GM19023 (cell line): ENCODE measurements at regions not wholly inside any gene's neighbourhood (a gene's known extent, or its start where the extent isn't known, plus 50 kb on each side); places are given as distances from the start of the nearest gene placed in this dataset.

Source experiments
- ATAC-seq: cut with Tn5 transposase; IDR thresholded peaks from one replicate; pipeline ENCODE4 v1.9.1; 2021; ENCODE audit warnings: mild to moderate bottlenecking, moderate library complexity; ENCODE audit not compliant: unreplicated experiment

DNA sequence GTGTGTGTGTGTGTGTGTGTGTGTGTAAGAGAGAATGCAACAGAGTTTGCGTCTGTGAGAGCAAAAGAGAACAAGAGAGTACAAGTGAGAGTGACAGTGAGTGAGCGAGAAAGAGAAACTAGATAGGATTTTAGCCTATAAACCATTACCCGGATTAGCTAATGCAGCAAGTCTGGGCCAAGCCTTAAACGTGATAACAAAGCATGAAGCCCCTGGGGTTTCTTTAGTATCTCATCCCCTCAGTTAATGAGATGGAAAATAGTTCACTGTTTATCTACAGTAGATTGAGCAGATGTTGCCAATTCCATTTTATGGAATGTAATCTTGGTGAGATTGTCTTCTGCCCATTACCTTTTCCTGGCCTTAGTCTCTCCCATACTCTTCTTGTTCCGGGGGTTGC lies 114.5 kb downstream of the MAT2B start:
- ATAC-seq, result no peak

DNA sequence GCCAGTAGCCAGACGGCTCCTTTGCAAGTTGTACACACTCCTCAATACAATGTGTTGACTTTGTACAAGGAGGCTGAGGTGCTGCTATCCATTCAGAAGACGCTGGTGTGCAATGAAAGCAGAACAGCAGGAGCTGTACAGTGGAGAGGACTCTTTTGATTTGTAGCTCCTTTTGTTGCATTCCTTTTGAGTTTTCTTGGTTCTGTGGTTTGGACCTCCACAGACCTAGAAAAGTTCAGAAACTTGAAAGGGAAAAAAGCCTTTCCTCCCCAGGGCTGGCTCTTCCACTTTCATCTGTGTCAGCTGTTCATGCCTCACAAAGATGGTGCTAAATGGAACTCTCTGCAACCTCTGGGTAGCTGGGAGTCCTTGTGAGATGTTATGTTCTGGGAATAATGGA lies 117.4 kb downstream of the MAT2B start:
- no peak for ATAC-seq

DNA sequence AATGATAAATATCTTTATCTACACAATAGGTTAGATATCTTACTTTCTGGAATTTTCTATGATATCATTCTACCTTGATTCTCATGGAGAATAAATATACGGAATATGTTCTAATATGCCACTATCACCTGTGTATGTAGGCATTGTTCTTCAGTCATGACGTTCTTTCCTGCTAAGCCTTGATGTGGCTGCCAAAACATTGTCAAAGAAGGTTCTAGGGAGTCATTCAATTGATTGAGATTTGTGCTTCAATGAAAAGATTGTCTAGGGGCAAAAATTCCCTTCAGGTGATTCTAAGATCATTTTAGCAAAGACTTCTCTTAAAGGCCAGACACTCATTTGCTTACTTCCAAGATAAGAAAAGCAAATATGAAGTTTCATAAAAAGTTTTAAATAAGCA lies 118.1 kb downstream of the MAT2B start:
- no peak for ATAC-seq

DNA sequence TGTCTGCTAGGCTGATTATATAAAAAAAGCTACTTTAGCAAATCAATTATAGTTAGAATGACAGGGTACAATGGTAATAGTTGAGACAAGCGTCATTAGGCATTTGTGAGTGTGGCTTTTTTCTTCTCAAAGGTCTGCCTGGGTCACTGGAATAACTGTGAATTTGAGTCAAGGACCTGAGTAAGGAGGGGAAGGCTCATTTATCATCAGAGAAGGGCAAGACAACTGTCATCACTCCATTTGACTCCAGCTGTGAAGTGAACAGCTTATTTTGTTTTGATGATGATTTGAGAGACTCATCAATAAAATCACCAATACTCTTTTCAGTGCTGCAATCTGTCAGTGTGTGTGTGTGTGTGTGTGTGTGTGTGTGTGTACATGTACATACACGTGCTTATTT lies 118.6 kb downstream of the MAT2B start:
- ATAC-seq, result no peak

DNA sequence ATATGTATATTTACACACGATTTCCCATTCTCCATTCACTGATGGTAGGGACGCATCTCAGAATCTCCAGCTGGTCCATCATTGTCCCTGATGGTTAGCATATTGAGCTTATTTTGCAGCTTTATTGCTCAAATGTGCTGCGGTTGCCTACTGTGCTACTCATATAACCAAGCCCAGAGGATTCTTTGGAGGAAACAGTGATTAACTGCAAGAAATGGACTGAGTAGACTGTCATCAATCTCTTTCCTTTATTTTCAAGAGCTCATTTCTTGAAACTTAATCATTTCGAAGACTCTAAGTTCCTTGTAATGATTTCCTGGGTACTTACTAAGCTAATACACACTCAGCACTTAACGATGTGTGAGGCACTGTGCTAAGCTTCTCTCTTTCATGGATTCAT lies 119.0 kb downstream of the MAT2B start:
- ATAC-seq, result no peak

DNA sequence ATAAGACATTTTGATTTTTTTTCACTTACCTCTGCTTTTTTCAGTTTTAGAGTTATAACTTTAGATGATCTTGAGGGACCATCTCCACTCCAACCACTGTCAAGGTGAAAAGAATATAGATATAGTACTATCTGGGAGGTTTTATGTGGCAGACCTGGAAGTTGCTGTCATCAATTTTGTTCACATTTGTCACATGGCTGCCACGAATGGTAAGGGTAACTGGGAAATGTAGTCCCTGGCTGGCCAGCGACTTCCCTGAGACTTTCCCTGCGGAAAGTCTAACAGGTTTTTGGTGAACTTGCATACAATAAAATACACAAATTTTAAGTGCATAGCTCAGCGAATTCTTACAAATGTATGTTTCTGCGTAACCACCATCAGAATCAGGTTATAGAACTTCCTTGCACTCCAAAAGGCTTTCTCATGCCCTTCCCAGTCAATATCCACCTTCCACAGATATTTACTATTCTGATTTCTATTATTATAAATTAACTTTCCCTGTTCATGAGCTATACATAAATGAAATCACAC lies 121.5 kb downstream of the MAT2B start:
- ATAC-seq, result no peak

DNA sequence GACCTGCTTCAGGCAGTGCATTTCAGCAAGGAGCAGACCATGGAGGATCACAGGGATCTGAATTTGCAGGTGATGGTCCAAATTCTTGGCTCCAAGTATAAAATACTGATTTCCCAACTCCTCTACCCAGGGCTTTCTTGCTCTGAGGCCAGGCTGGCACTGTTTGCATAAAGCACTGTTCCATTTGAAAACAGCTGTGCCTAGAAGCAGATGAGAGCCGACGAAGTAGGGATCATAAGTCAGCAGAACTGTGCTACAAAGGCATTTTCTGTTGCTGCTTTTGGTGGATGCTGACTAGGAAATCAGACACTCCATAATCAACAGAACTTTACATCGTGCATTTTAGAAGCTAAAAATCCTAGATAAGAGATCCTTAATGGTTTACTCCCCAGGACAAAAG lies 126.4 kb downstream of the MAT2B start:
- ATAC-seq, result no peak

DNA sequence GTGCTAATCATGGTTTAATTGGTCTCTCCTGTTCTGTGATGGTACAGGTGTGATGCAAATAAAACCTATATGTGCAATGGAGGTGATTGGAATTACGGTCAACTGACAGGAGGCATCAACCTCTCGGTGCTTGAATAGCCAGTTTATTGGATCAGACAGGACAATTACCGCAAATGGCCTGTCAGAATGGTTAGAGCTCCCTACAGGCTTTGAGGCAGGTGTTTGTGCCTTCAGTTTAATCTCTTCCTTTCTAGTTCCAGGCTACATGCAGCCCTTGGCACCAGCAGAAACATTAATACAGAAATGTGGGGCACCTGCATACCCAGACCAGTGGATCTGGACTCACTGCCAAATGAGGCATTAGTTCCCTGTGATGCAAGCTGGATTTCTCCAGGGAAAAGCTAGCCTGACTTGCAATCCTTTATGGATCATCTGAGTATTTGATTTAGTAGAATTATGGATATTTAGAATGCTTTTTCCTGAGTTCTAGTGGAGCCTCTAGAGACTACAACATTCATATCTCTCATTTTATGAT lies 128.6 kb downstream of the MAT2B start:
- no peak for ATAC-seq

DNA sequence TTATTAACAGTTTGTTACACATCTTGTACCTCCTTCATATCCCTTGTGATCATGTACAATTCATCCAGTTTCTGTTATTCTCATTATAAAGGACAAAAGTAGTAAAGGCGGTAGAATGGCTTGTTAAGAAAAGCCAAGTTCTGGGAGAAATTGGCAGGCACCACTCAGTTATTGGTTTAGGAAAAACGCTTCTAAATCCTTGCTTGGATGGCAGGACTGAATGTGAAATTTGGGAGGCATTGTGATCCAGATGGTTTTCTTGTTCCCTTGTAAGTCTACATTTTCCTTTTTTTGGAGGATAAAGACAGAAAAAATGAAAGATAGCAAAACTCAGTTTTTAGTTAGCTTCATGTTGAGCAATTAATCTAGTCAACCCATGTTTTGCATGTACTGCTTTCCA lies 130.2 kb downstream of the MAT2B start:
- ATAC-seq, result no peak

DNA sequence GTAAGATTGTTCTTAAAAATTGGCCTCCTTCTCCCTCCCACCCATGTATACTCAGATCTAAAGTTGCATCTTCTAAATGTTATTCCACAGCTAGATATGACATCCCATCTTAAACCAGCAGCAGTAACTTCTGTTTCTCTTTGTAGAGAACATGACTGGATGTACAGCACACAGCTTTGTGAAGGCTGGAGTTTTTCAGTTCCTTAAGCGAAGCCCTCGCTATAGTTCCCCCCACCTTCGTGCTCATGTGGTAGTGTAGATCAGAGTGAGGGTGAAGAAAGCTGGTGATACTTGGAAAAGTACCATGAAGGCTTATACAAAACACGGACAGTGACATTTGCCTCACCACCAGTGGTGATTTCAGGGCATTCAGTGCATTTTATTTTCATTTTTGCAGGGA lies 137.5 kb downstream of the MAT2B start:
- no peak for ATAC-seq

DNA sequence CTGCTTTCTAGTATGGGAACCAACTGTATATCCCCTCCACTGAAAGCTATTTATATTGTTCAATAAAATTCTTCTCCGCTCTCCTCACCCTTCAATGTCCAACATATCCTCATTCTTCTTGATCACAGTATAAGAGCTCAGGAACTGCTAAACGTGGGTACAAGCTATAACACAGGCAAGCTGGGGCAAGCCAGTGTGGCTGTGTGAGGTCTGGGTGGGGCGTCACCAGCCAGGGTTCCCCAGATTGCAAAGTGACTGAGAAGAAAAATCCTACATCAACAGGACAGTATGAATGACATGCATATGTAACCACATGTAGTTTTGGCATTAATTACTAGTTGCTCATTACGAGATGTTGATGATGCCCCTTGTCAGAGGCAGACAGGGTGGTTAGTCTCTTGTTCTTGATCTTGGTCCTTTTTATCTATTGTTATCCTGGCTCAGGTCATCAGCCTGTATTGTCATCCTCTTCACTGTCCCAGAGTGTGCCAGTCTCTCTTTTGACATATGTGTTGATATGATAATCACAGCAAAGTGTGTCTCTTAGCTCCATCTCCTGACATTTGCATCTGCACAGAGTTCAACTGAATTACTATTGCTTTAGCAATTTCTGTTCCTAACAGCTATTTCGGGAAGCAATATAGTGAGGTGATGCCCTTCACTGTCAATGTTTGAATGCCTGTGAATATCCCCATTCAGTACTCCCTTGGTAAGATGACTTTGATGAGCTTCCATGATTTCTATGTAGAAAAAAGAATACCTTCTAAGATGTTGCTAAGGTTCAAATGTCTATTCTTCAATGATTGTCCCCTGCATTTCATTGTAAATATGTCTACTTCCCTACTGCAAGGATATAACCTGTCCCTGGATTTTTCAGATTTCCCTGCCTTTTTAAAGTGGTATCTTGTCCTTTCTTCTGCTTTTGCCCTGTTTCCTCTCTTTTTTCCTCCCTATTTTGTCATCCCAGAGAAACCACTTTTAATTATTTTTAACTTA lies 140.3 kb downstream of the MAT2B start:
- no peak for ATAC-seq

DNA sequence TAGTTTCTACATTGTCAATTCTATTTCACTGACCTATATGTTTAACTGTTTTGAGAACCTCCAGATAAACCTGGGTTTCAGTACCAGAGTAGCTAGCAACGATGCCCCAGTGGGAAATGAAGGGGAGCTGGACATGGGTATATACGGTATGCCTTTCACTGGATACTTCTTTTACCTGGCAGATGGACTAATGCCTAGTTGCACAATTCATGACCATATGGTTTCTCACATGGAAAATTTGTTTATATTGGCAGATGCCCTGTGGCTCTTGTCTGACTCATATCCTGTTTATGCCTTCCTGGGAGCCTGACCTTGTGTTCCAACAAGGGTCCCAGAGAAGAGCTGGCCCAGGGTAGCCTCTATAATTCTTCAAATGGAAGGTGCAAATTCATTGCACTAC lies 144.1 kb downstream of the MAT2B start:
- no peak for ATAC-seq

DNA sequence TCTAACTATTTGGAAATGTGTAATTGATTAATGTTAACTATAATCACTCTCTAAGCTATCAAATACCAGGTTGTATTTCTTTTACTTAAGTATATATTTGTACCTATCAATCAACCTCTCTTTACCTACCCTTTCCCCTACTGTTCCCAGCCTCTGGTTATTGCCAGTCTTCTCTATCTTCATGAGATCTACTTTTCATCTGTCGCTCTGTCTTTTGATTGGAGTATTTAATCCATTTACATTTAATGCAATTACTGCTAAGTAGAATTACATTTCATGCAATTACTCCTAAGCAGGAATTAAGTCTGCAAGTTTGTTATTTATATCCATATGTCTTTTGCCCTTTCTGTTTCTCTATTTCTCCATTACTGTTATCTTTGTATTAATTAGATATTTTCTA lies 148.1 kb downstream of the MAT2B start:
- no peak for ATAC-seq

DNA sequence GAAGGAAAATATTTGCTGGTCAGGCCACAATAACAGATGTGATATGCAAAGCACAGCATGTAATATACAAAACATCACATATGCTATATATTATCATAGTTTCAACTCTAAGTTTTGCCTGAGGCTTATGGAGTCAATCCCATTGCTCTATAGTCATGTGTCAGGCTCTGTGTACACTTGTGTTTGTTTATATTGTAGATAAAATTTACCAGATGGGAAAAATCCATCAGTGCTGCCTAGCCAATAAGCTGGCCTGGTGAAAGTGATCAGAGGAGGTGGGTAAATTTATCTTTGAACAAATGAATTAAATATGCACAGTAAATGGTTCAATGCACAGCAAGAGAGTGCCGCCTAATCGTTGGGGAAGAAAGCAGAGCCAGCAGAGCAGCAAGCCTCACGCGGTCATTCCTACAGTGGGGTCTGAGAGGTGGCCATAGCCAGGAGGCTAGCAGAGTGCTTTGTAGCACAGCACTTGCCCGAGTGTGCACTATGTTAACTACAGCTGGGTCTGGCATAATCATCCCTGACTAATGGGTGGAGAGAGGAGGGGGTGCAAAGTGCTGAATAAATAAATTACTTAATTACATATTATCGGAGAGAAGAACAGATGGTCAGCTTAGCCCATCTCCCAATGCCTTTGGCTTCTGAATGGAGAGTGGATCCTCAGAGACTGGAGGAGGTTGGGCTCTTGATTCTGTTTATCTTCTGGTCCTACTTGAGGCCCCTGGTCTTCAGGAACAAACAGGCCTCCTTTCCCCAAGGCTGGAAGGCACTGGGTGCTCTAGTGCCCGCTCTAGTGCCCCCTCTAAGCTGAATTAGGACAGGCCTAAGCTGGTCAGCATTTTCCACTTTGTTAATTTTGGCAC lies 153.5 kb downstream of the MAT2B start:
- no peak for ATAC-seq

DNA sequence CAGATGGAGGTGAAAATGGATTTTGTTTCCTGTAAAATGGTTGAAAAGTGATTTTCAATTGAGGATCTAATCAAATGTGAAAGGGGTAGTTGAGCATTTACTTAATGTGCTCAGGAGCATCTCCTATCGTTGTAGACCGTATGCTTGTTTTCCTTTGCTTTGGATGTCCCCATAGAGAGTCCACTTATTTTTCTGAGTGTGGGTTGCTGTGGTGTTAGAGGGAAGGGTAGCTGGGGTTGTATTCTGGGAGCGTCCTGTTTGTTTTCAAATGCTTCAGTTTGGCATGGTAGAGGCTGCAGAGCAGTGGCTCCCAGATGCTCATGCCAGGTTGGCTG lies 154.1 kb downstream of the MAT2B start:
- no peak for ATAC-seq

DNA sequence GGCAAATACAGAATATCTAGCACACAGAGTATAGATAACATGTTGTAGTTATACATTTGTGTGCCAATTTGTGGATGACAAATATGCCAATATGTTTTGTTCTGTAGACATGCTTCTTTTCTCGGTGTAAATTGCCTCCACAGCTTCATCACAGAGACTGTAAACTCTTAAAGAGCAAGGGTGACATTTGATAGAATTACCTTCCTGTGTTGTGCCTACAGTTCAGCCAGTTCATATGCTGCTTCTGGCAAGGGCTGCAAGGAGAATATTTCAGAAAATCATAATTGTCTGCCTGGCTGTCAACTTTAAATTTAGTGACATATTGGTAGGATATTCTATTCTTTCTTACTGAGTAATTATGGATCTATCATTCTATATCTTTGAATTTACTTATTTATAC lies 155.1 kb downstream of the MAT2B start:
- ATAC-seq, result no peak

DNA sequence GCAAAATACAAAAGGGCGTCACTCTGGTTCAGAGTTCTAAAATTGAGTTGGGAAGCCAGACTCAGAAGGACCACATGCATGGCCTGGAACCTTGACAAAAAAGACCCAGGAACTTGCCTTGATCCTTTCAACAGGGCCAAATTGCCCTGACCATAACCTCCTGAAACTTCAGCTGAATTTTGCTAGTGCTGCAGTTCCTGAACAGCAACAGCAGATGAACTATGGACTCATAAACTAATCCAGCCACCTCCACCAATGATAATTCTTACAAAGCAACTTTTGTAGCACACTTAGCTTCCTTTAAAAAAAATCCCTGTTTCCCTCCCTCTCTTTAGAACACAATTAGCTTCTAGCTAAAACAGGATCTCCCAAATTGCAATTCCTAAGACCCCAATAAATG lies 155.9 kb downstream of the MAT2B start:
- ATAC-seq, result no peak

DNA sequence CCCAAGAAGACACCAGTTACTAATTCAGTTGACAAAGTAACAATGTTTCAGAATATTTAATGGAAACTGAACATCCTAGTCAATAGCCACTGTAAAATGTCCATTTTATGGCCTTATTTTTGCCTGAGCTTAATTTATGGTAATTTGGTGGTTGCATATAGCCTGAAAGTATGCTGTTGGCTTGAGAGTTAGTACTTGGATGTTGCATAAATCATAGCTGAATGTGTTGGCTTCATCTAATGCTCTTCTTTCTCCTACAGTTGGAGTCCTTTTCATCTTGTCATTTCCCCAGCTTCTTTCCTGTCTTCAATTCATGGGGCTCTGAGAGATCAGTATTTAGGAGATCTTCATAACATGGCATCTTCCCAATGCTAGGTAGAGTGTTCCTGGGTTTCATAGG lies 164.6 kb downstream of the MAT2B start:
- no peak for ATAC-seq

DNA sequence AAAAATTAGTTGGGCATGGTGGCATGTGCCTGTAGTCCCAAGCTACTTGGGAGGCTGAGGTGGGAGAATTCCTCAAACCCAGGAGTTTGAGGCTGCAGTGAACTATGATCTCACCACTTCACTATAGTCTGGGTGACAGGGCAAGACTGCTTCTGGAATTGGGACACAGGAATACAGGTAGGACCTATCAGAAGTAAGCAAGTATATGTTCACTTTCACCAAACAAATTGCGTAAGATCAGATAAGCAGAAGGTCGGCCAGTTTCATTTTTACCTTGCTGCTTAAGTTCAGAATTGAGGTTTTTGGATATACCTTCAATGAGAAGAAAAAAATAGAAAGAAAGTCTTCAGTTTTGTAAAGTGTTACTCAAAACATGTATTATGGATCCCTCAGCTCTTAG lies 171.7 kb downstream of the MAT2B start:
- no peak for ATAC-seq

DNA sequence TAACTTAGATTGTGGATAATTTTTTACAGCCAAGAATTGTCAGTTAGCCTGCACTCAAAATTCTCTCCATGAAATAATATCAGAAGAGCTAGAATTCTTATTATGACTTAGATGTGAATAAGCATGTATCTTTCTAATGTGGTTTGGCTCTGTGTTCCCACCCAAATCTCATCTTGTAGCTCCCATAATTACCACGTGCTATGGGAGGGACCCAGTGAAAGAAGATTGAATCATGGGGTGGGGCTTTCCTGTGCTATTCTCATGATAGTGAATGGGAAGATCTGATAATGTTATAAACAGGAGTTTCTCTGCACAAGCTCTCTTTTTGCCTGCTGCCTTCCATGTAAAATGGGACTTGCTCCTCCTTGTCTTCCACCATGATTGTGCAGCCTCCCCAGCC lies 176.8 kb downstream of the MAT2B start:
- no peak for ATAC-seq

DNA sequence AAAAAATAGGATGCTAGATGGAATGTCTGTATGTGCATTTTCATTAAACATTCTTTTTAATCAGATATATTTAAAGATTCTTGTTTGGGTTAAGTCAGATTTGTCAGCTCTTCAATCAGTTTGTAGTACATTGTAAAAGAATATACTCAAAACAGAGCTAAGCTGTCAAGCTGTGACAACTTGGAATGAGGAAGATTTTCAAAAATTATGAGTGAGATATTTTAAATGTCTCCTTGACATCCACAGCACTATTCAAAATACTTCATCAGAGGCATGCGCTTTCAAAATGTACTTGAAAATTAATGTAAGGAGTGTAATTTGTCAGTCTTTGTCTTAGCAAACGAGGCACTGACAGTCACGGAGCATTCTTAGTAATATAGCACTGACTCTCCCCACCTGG lies 182.0 kb downstream of the MAT2B start:
- no peak for ATAC-seq

DNA sequence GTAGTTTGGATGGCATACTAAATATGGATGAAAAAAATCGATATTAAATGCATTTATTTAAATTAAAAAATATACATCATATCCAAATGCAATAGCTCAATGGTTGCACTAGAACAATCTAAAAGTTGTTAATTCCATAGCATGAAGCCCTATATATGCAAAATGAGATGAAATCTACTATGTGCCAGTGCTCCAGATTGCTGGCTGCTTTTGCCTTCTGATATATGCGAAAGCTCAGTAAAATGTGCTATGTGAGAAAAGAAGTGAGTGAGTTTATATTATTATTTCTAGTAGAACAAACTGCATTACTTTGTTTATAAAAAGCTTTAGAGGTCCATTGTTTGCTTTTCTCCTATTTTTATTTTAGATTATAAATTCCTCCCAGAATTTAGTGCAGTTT lies 186.7 kb downstream of the MAT2B start:
- no peak for ATAC-seq
